SU-DHL-6 (cell line): ENCODE measurements at regions not wholly inside any gene's neighbourhood (a gene's known extent, or its start where the extent isn't known, plus 50 kb on each side); places are given as distances from the start of the nearest gene placed in this dataset.

Source experiments
- H2AFZ ChIP-seq: fragments of 200-600 bp; sonication (generic); 2 replicates; pipeline ENCODE4 v1.6.1; 2014; ENCODE audit warnings: low read depth, mild to moderate bottlenecking, moderate library complexity, mixed read lengths, antibody characterized with exemption, low read length; ENCODE audit not compliant: severe bottlenecking
- H3F3A ChIP-seq: fragments of 200-600 bp; shearing (Covaris generic); 2 replicates; pipeline ENCODE4 v1.6.0; 2016; ENCODE audit warnings: antibody characterized with exemption, mild to moderate bottlenecking; ENCODE audit not compliant: insufficient read depth
- H3K27ac ChIP-seq: fragments of 200-600 bp; sonication (generic); 2 replicates; pipeline ENCODE4 v1.5.1; 2016; ENCODE audit warnings: low read depth, mild to moderate bottlenecking, low read length, moderate library complexity, mixed read lengths
- H3K27me3 ChIP-seq: fragments of 200-600 bp; sonication (generic), shearing (Covaris generic); 2 replicates; pipeline ENCODE4 v1.6.0; 2014; ENCODE audit warnings: mild to moderate bottlenecking, low read length
- H3K36me3 ChIP-seq: fragments of 200-600 bp; sonication (generic); 2 replicates; pipeline ENCODE4 v1.6.1; 2014; ENCODE audit warnings: mild to moderate bottlenecking, low read length, mixed read lengths
- H3K4me2 ChIP-seq: fragments of 300-600, 200-600 bp; shearing (Covaris generic), sonication (generic); 2 replicates; pipeline ENCODE4 v1.6.0; 2014; ENCODE audit warnings: low read length, low read depth, mild to moderate bottlenecking; ENCODE audit not compliant: poor library complexity, severe bottlenecking
- H3K4me3 ChIP-seq: fragments of 200-600 bp; sonication (generic); 2 replicates; pipeline ENCODE4 v1.5.1; 2014; ENCODE audit warnings: antibody characterized with exemption, low read length, mild to moderate bottlenecking, mixed read lengths; ENCODE audit not compliant: insufficient read depth, poor library complexity, severe bottlenecking
- H3K79me2 ChIP-seq: fragments of 200-600 bp; sonication (generic); 2 replicates; pipeline ENCODE4 v1.6.1; 2014; ENCODE audit warnings: mild to moderate bottlenecking, low read length, moderate library complexity; ENCODE audit not compliant: insufficient read depth
- H3K9ac ChIP-seq: fragments of 200-600 bp; sonication (generic); 2 replicates; pipeline ENCODE4 v1.7.0; 2014; ENCODE audit warnings: mild to moderate bottlenecking, low read length
- H3K9me2 ChIP-seq: fragments of 200-600 bp; sonication (generic); replicated peaks from 2 replicates; pipeline ENCODE4 v1.6.1; 2014; ENCODE audit warnings: low read length; ENCODE audit not compliant: insufficient read depth
- H3K9me3 ChIP-seq: fragments of 200-600 bp; sonication (generic); 2 replicates; pipeline ENCODE4 v1.6.1; 2014; ENCODE audit warnings: low read length, mixed read lengths; ENCODE audit not compliant: insufficient read depth
- H4K20me1 ChIP-seq: fragments of 200-600 bp; sonication (generic); 2 replicates; pipeline ENCODE4 v1.6.1; 2014; ENCODE audit warnings: low read depth, mild to moderate bottlenecking, antibody characterized with exemption, low read length, moderate library complexity, mixed read lengths
- CTCF ChIP-seq: fragments of 200-600 bp; sonication (generic); IDR thresholded peaks from one replicate; pipeline ENCODE4 v1.5.1; 2017; ENCODE audit warnings: antibody characterized with exemption, mild to moderate bottlenecking, low read length, moderate library complexity; ENCODE audit not compliant: insufficient read depth, poor library complexity, severe bottlenecking
- EZH2phosphoT487 ChIP-seq: fragments of 200-600 bp; sonication (generic), shearing (Covaris generic); conservative IDR thresholded peaks from 2 replicates; pipeline ENCODE4 v1.6.1; 2018; ENCODE audit warnings: mild to moderate bottlenecking, antibody characterized with exemption, low read length, moderate library complexity, mixed read lengths

GRCh38 chr15:93249623-93250022 is 160.6 kb upstream of the RGMA start:
- no peaks in the 10 kb centered on the region for H3K27me3 ChIP-seq

GRCh38 chr15:93247466-93248121 is 158.6 kb upstream of the RGMA start:
- Histone ChIP-seq H3K79me2 (no peaks in the 10 kb centered on the region), H3F3A (no peaks in the 10 kb centered on the region), H3K9ac (no peak overlapping the region), H3K4me3 (no peak overlapping the region), H3K27ac (no peak overlapping the region), H2AFZ (no peak overlapping the region), H3K36me3 (no peaks in the 10 kb centered on the region), H3K27me3 (no peaks in the 10 kb centered on the region), H3K9me3 (no peaks in the 10 kb centered on the region), H3K4me2 (no peak overlapping the region), H3K9me2 (no peaks in the 10 kb centered on the region), H4K20me1 (no peaks in the 10 kb centered on the region)
- no peak for TF ChIP-seq EZH2phosphoT487
- no peak for TF ChIP-seq CTCF

More at GRCh38 chr15:93249623-93250022, 160.6 kb upstream of the RGMA start:
- Histone ChIP-seq H3K79me2 (no peaks in the 10 kb centered on the region), H3K36me3 (no peaks in the 10 kb centered on the region), H3K9ac (no peak overlapping the region), H3K4me2 (no peak overlapping the region), H3K9me2 (no peaks in the 10 kb centered on the region), H2AFZ (no peak overlapping the region), H3K27ac (no peak overlapping the region), H3F3A (no peaks in the 10 kb centered on the region), H3K4me3 (no peak overlapping the region), H3K9me3 (no peaks in the 10 kb centered on the region), H4K20me1 (no peaks in the 10 kb centered on the region)
- no peak for TF ChIP-seq CTCF
- TF ChIP-seq EZH2phosphoT487, result no peak

GRCh38 chr15:93246266-93247242 is 157.5 kb upstream of the RGMA start:
- Histone ChIP-seq H2AFZ (no peak overlapping the region), H4K20me1 (no peaks in the 10 kb centered on the region), H3K9me2 (no peaks in the 10 kb centered on the region), H3K9me3 (no peaks in the 10 kb centered on the region), H3K27me3 (no peaks in the 10 kb centered on the region), H3K4me3 (no peak overlapping the region), H3K27ac (no peak overlapping the region), H3F3A (no peaks in the 10 kb centered on the region), H3K9ac (no peak overlapping the region), H3K4me2 (no peak overlapping the region), H3K79me2 (no peaks in the 10 kb centered on the region), H3K36me3 (no peaks in the 10 kb centered on the region)
- TF ChIP-seq CTCF (no peak), EZH2phosphoT487 (no peak)
